ENCODE measurements at regions not wholly inside any gene's neighbourhood (a gene's known extent, or its start where the extent isn't known, plus 50 kb on each side); places are given as distances from the start of the nearest gene placed in this dataset.

DNA sequence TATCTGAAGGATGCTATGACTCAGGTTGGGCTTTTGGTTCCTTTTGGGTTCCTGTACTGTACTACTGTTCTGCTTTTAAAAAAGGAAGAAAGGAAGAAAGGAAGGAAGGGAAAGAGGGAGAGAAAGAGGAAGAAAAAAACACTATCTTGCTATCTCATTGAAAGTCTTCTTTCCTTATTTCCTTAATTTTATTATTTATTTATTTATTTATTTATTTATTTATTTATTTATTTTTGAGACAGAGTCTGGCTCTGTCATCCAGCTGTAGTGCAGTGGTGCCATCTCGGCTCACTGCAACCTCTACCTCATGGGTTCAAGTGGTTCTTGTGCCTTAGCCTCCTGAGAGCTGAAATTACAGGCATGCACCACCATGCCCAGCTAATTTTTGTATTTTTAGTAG is 198.9 kb upstream of the SOX2 start:
- no peaks in the 10 kb centered on the region for H3K4me1 ChIP-seq (ENCODE audit: insufficient read depth, low read length)
- TF ChIP-seq, protein P1, sequence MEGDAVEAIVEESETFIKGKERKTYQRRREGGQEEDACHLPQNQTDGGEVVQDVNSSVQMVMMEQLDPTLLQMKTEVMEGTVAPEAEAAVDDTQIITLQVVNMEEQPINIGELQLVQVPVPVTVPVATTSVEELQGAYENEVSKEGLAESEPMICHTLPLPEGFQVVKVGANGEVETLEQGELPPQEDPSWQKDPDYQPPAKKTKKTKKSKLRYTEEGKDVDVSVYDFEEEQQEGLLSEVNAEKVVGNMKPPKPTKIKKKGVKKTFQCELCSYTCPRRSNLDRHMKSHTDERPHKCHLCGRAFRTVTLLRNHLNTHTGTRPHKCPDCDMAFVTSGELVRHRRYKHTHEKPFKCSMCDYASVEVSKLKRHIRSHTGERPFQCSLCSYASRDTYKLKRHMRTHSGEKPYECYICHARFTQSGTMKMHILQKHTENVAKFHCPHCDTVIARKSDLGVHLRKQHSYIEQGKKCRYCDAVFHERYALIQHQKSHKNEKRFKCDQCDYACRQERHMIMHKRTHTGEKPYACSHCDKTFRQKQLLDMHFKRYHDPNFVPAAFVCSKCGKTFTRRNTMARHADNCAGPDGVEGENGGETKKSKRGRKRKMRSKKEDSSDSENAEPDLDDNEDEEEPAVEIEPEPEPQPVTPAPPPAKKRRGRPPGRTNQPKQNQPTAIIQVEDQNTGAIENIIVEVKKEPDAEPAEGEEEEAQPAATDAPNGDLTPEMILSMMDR (IDR thresholded peaks at IDR 0.05; ENCODE audit: extremely low read depth, low read depth, low read length): no peak
- H3K79me2 ChIP-seq (ENCODE audit: insufficient read depth, low read length): no peaks in the 10 kb centered on the region
- DNase-seq (ENCODE audit: insufficient read length, low spot score, missing footprints): no peak
- no peaks in the 10 kb centered on the region for H3K27me3 ChIP-seq (ENCODE audit: insufficient read depth, low read length)
- no peaks in the 10 kb centered on the region for H3K36me3 ChIP-seq (ENCODE audit: insufficient read depth, low read length)
- H2AFZ ChIP-seq (ENCODE audit: low read length): no peak overlapping the region
- H3K9me3 ChIP-seq (ENCODE audit: low read depth, low read length): no peaks in the 10 kb centered on the region
- H4K20me1 ChIP-seq (ENCODE audit: insufficient read depth, low read length): no peaks in the 10 kb centered on the region
- no peak overlapping the region for H3K27ac ChIP-seq (ENCODE audit: low read depth, low read length)
- no peak overlapping the region for H3K4me3 ChIP-seq (ENCODE audit: insufficient read depth, low read length)
- H3K4me2 ChIP-seq (ENCODE audit: insufficient read depth, low read length): no peak overlapping the region

DNA sequence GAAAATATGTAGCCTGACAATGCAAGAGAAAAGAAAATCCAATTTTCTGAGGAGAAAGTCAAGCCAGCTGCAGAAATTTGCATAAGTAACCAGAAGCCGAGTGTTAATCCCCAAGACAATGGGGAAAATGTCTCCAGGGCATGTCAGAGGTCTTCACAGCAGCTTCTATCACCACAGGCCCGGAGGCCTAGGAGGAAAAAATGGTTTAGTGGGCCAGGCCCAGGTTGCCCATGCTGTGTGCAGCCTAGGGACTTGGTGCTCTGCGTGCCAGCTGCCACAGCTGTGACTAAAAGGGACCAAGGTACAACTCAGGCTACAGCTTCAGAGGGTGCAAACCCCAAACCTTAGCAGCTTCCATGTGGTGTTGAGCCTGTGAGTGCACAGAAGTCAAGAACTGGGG is 201.2 kb upstream of the SOX2 start:
- H3K27me3 ChIP-seq (ENCODE audit: insufficient read depth, low read length): no peaks in the 10 kb centered on the region
- no peak overlapping the region for H2AFZ ChIP-seq (ENCODE audit: low read length)
- H4K20me1 ChIP-seq (ENCODE audit: insufficient read depth, low read length): no peaks in the 10 kb centered on the region
- no peaks in the 10 kb centered on the region for H3K4me1 ChIP-seq (ENCODE audit: insufficient read depth, low read length)
- no peak overlapping the region for H3K4me3 ChIP-seq (ENCODE audit: insufficient read depth, low read length)
- no peak overlapping the region for H3K27ac ChIP-seq (ENCODE audit: low read depth, low read length)
- no peaks in the 10 kb centered on the region for H3K9me3 ChIP-seq (ENCODE audit: low read depth, low read length)
- H3K79me2 ChIP-seq (ENCODE audit: insufficient read depth, low read length): no peaks in the 10 kb centered on the region
- no peak for DNase-seq (ENCODE audit: insufficient read length, low spot score, missing footprints)
- H3K4me2 ChIP-seq (ENCODE audit: insufficient read depth, low read length): no peak overlapping the region
- H3K36me3 ChIP-seq (ENCODE audit: insufficient read depth, low read length): no peaks in the 10 kb centered on the region
- TF ChIP-seq, protein P1 (IDR thresholded peaks at IDR 0.05; ENCODE audit: extremely low read depth, low read depth, low read length): no peak

DNA sequence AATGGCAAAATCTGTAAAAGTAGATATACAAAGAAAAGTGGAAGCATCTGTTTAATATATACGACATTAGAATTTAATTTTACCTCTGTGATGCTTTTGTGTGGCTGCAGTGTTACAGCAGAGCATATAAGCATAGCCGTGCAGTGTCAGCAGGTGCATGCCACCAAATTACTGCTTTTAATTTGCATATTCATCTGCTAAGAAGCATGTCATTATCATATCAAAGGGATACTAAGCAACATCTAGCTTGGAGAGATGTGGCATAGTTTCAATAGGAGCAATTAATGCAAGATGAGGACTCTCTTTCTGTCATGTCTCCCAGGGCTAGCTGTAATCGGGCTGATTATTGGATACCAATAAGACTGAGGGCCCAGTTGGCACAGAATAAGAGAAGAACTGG is 214.4 kb upstream of the SOX2 start:
- Histone ChIP-seq H2AFZ (ENCODE audit: low read length) (no peak overlapping the region), H3K36me3 (ENCODE audit: insufficient read depth, low read length) (no peaks in the 10 kb centered on the region), H3K27ac (ENCODE audit: low read depth, low read length) (no peak overlapping the region), H3K4me3 (ENCODE audit: insufficient read depth, low read length) (no peak overlapping the region), H3K4me2 (ENCODE audit: insufficient read depth, low read length) (no peak overlapping the region), H3K4me1 (ENCODE audit: insufficient read depth, low read length) (no peaks in the 10 kb centered on the region), H4K20me1 (ENCODE audit: insufficient read depth, low read length) (no peaks in the 10 kb centered on the region), H3K79me2 (ENCODE audit: insufficient read depth, low read length) (no peaks in the 10 kb centered on the region), H3K27me3 (ENCODE audit: insufficient read depth, low read length) (no peaks in the 10 kb centered on the region), H3K9me3 (ENCODE audit: low read depth, low read length) (no peaks in the 10 kb centered on the region)
- TF ChIP-seq, protein P1 (IDR thresholded peaks at IDR 0.05; ENCODE audit: extremely low read depth, low read depth, low read length): no peak
- no peak for DNase-seq (ENCODE audit: insufficient read length, low spot score, missing footprints)

DNA sequence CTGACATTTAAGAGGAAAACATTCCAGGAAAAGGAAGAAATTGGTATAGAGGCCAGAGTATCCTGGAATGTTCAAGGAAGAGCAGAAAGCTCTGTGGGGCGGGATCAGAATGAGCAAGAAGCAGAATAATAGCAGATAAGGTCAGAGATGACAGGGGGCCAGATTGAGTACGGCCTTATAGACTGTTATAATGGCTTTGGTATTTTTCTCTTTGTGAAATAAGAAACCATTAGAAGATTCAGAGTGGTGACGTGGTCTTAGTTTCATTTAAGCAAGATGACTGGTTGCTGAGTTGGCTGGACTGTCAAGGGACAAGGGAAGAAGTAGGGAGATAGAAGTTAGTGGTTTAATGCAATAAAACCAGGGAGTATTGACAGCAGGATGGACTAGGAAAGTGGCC is 218.3 kb upstream of the SOX2 start:
- Histone ChIP-seq H3K4me3 (ENCODE audit: insufficient read depth, low read length) (no peak overlapping the region), H3K27ac (ENCODE audit: low read depth, low read length) (no peak overlapping the region), H3K4me2 (ENCODE audit: insufficient read depth, low read length) (no peak overlapping the region), H3K36me3 (ENCODE audit: insufficient read depth, low read length) (no peaks in the 10 kb centered on the region), H3K4me1 (ENCODE audit: insufficient read depth, low read length) (no peaks in the 10 kb centered on the region), H3K79me2 (ENCODE audit: insufficient read depth, low read length) (no peaks in the 10 kb centered on the region), H3K9me3 (ENCODE audit: low read depth, low read length) (no peaks in the 10 kb centered on the region), H2AFZ (ENCODE audit: low read length) (no peak overlapping the region), H3K27me3 (ENCODE audit: insufficient read depth, low read length) (no peaks in the 10 kb centered on the region), H4K20me1 (ENCODE audit: insufficient read depth, low read length) (no peaks in the 10 kb centered on the region)
- TF ChIP-seq, protein P1 (IDR thresholded peaks at IDR 0.05; ENCODE audit: extremely low read depth, low read depth, low read length): no peak
- DNase-seq (ENCODE audit: insufficient read length, low spot score, missing footprints): no peak

Data from osteoblast (primary cell).